ENCODE measurements at regions not wholly inside any gene's neighbourhood (a gene's known extent, or its start where the extent isn't known, plus 50 kb on each side); places are given as distances from the start of the nearest gene placed in this dataset.

DNA sequence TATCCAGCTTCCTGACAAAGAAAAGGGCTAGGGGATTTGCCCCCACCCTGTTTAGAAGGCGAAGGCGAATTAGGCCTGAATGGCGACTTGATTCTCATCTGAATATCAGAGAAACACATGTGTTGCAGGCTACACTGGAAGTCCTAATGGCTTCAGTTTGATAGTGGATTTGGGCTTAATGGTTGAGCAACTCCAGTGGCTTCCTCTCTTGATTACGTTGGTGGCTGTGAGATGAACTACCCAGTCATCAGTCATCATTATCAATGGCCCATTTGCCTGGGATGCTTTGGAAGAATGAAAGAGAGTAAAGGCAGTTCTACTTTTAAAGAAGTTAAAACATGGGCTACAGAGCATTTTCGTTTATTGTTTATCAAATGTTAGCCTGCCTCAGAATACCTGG, 60.9 kb upstream of the IL1R1 start:
- TF ChIP-seq, protein P1, sequence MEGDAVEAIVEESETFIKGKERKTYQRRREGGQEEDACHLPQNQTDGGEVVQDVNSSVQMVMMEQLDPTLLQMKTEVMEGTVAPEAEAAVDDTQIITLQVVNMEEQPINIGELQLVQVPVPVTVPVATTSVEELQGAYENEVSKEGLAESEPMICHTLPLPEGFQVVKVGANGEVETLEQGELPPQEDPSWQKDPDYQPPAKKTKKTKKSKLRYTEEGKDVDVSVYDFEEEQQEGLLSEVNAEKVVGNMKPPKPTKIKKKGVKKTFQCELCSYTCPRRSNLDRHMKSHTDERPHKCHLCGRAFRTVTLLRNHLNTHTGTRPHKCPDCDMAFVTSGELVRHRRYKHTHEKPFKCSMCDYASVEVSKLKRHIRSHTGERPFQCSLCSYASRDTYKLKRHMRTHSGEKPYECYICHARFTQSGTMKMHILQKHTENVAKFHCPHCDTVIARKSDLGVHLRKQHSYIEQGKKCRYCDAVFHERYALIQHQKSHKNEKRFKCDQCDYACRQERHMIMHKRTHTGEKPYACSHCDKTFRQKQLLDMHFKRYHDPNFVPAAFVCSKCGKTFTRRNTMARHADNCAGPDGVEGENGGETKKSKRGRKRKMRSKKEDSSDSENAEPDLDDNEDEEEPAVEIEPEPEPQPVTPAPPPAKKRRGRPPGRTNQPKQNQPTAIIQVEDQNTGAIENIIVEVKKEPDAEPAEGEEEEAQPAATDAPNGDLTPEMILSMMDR (conservative IDR thresholded peaks at IDR 0.05 in 1 of 2, IDR thresholded peaks at IDR 0.05 in 1 of 2; ENCODE audit: extremely low read depth in 1 of 2, insufficient read depth in 1 of 2, low read depth in 1 of 2, low read length in 2 of 2), result no peak
- TF ChIP-seq EZH2 (IDR thresholded peaks at IDR 0.05; ENCODE audit: borderline replicate concordance, low read length), result no peak

All from mammary epithelial cell (primary cell).